HepG2 (cell line): ENCODE measurements at regions not wholly inside any gene's neighbourhood (a gene's known extent, or its start where the extent isn't known, plus 50 kb on each side); places are given as distances from the start of the nearest gene placed in this dataset.
A peak's percentile ranks its signal among the peaks of the same experiment; 100 is the strongest.

Experiments
- ARNT ChIP-seq: fragments of 450-650 bp; IDR thresholded peaks from 2 replicates; pipeline ENCODE4 v1.6.1; 2017
- EHMT2 ChIP-seq: fragments of 200-600 bp; sonication (generic); IDR thresholded peaks from 2 replicates; pipeline ENCODE4 v1.7.0; 2017; ENCODE audit warnings: antibody characterized with exemption, low read depth, low read length, borderline replicate concordance
- EP300 ChIP-seq, 3 experiments: sonication (generic) in 1 of 3; formaldehyde crosslinking in 1 of 3; IDR thresholded peaks; 2 replicates each; pipeline versions ENCODE4 v1.5.1 to v1.6.1; 2011 to 2020; ENCODE audit warnings: low read depth in 2 of 3, low read length in 2 of 3, borderline replicate concordance in 1 of 3, improper control_type of control experiment in 1 of 3, mild to moderate bottlenecking in 1 of 3, missing genetic modification reagents in 1 of 3, moderate library complexity in 1 of 3
- IKZF1 ChIP-seq: fragments of 450-650 bp; IDR thresholded peaks from 2 replicates; pipeline ENCODE4 v1.7.1; 2016
- IKZF4 ChIP-seq: sonication (generic); formaldehyde crosslinking; IDR thresholded peaks from 2 replicates; pipeline ENCODE4 v1.5.1; 2020; ENCODE audit warnings: borderline replicate concordance, mild to moderate bottlenecking, low read depth, missing genetic modification reagents; ENCODE audit errors: not compliant biosample characterization
- MIER2 ChIP-seq: IDR thresholded peaks from 2 replicates; pipeline ENCODE4 v1.6.1; 2016; ENCODE audit warnings: missing biosample characterization, missing genetic modification reagents
- NFATC3 ChIP-seq: sonication (generic); formaldehyde crosslinking; IDR thresholded peaks from 2 replicates; pipeline ENCODE4 v1.5.1; 2020; ENCODE audit warnings: mild to moderate bottlenecking, missing genetic modification reagents
- POLR2A ChIP-seq, 2 experiments: IDR thresholded peaks; 2 replicates each; pipeline ENCODE4 v1.6.1; 2011; ENCODE audit warnings: low read depth in 2 of 2, low read length in 2 of 2, mild to moderate bottlenecking in 1 of 2, moderate library complexity in 1 of 2; ENCODE audit not compliant: insufficient read depth in 1 of 2
- POLR2AphosphoS5 ChIP-seq: IDR thresholded peaks from 2 replicates; pipeline ENCODE4 v1.6.1; 2012; ENCODE audit warnings: low read depth, low read length
- SATB2 ChIP-seq: sonication (generic); formaldehyde crosslinking; IDR thresholded peaks from 2 replicates; pipeline ENCODE4 v1.5.0; 2020; ENCODE audit warnings: missing genetic modification reagents
- SMAD3 ChIP-seq: sonication (generic); formaldehyde crosslinking; IDR thresholded peaks from 2 replicates; pipeline ENCODE4 v1.4.0; 2020; ENCODE audit warnings: missing genetic modification reagents
- ZNF160 ChIP-seq: sonication (generic); formaldehyde crosslinking; IDR thresholded peaks from 2 replicates; pipeline ENCODE4 v1.8.0; 2022; ENCODE audit warnings: mild to moderate bottlenecking, inconsistent platforms, missing genetic modification reagents
- TF ChIP-seq, protein P1 (sequence below): sonication (generic); formaldehyde crosslinking; IDR thresholded peaks from 2 replicates; pipeline ENCODE4 v1.5.0; 2020; ENCODE audit warnings: mild to moderate bottlenecking, missing genetic modification reagents, moderate library complexity
- TF ChIP-seq, protein P2 (sequence below): IDR thresholded peaks from 2 replicates; pipeline ENCODE4 v1.6.1; 2016; ENCODE audit warnings: missing compliant biosample characterization, missing genetic modification reagents, borderline replicate concordance

- TF ChIP-seq SMAD3 (CRISPR knock-in tag) (no peak), POLR2A (IDR thresholded peaks at IDR 0.05; ENCODE audit: insufficient read depth in 1 of 2, low read depth in 2 of 2, low read length in 2 of 2) (no peak), IKZF1 (no peak), POLR2AphosphoS5 (no peak), IKZF4 (CRISPR knock-in tag) (no peak), ARNT (no peak), NFATC3 (CRISPR knock-in tag) (no peak), EHMT2 (no peak), ZNF160 (CRISPR knock-in tag) (no peak), EP300 (IDR thresholded peaks at IDR 0.05; ENCODE audit: low read depth in 2 of 2, low read length in 2 of 2) (no peak), EP300 (CRISPR knock-in tag; IDR thresholded peaks at IDR 0.05; ENCODE audit: borderline replicate concordance) (no peak), SATB2 (CRISPR knock-in tag) (no peak), MIER2 (CRISPR knock-in tag) (no peak)
- TF ChIP-seq, protein P1, sequence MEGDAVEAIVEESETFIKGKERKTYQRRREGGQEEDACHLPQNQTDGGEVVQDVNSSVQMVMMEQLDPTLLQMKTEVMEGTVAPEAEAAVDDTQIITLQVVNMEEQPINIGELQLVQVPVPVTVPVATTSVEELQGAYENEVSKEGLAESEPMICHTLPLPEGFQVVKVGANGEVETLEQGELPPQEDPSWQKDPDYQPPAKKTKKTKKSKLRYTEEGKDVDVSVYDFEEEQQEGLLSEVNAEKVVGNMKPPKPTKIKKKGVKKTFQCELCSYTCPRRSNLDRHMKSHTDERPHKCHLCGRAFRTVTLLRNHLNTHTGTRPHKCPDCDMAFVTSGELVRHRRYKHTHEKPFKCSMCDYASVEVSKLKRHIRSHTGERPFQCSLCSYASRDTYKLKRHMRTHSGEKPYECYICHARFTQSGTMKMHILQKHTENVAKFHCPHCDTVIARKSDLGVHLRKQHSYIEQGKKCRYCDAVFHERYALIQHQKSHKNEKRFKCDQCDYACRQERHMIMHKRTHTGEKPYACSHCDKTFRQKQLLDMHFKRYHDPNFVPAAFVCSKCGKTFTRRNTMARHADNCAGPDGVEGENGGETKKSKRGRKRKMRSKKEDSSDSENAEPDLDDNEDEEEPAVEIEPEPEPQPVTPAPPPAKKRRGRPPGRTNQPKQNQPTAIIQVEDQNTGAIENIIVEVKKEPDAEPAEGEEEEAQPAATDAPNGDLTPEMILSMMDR (CRISPR knock-in tag): peak; percentile 62
- TF ChIP-seq, protein P2, sequence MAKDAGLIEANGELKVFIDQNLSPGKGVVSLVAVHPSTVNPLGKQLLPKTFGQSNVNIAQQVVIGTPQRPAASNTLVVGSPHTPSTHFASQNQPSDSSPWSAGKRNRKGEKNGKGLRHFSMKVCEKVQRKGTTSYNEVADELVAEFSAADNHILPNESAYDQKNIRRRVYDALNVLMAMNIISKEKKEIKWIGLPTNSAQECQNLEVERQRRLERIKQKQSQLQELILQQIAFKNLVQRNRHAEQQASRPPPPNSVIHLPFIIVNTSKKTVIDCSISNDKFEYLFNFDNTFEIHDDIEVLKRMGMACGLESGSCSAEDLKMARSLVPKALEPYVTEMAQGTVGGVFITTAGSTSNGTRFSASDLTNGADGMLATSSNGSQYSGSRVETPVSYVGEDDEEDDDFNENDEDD (CRISPR knock-in tag): no peak
Measured at GRCh38 chr12:19757317-19757877, 318.1 kb downstream of the AEBP2 start.
